ENCODE measurements at regions not wholly inside any gene's neighbourhood (a gene's known extent, or its start where the extent isn't known, plus 50 kb on each side); places are given as distances from the start of the nearest gene placed in this dataset.
"Not testable (repeated sequence)": the region's sequence is repeated elsewhere in the genome, so short reads cannot be mapped to it uniquely, and the experiment has no call there.

- H3K27ac Mint-ChIP-seq; H3K36me3 Mint-ChIP-seq; DNase-seq (ENCODE audit: low spot score in 2 of 2); H3K9me3 Mint-ChIP-seq; ATAC-seq: not testable (repeated sequence)
Measured at GRCh38 chr11:45731171-45731570, 65.7 kb upstream of the CHST1 start.

DNA sequence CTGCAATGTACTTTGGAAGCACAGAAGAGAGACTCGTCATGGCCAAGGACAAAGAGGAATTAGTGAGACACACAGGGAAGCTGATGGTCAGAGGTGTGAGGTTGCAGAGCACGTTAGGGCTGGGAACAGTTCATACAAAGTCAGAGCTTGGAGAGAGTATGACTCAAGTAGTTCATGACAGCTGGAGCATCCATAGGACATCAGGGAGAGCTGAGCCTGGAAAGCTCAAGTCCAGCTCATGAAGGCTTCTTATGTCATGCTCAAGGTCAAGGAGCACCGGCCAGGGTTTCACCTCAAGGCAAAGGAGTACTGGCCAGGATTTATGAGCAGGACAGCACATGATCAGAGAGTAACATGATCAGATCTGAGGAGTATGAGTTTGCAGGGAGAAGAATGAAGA is 64.6 kb upstream of the CHST1 start:
- no peak for ATAC-seq
- no peak for DNase-seq (ENCODE audit: low spot score in 2 of 2)
- Mint-ChIP-seq H3K9me3 (peaks cover 0 to 4% of the 10 kb centered on the region in 2 donors), H3K36me3 (no peaks in the 10 kb centered on the region), H3K27ac (no peak overlapping the region)

GRCh38 chr11:45726493-45727054 is 61.2 kb upstream of the CHST1 start:
- no peak overlapping the region for H3K27ac Mint-ChIP-seq
- H3K9me3 Mint-ChIP-seq = peaks cover 0 to 4% of the 10 kb centered on the region in 2 donors
- no peak for DNase-seq (ENCODE audit: low spot score in 2 of 2)
- no peak for ATAC-seq
- no peaks in the 10 kb centered on the region for H3K36me3 Mint-ChIP-seq

GRCh38 chr11:45725776-45726492 is 60.5 kb upstream of the CHST1 start:
- no peaks in the 10 kb centered on the region for H3K36me3 Mint-ChIP-seq
- H3K27ac Mint-ChIP-seq = peak overlapping the region in 1 of 2 donors; percentile 5
- peaks cover 0 to 4% of the 10 kb centered on the region in 2 donors for H3K9me3 Mint-ChIP-seq
- no peak for DNase-seq (ENCODE audit: low spot score in 2 of 2)
- peak; percentile 73 to 78 for ATAC-seq

DNA sequence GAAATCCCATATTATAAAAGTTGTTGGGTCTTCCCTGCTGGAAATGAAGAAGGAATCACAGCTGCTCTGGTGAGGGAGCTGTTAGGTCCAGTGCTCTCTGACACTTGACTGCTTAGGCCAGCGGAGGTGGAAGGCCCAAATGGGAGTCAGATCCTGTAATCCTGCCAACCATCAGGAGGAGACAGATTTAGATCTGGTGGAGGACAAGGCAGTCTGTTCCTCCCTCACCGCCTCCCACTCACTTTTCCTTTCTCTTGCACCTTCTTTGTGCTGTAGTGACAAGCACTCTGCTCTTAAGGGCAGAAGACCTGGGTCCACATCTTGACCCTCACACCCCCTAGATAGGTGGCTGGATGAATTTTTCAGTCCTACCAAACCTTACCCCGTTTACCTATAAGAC is 59.7 kb upstream of the CHST1 start:
- Mint-ChIP-seq H3K36me3 (no peaks in the 10 kb centered on the region), H3K27ac (no peak overlapping the region), H3K9me3 (peaks cover 0 to 4% of the 10 kb centered on the region in 2 donors)
- DNase-seq (ENCODE audit: low spot score in 2 of 2) = no peak
- no peak for ATAC-seq

DNA sequence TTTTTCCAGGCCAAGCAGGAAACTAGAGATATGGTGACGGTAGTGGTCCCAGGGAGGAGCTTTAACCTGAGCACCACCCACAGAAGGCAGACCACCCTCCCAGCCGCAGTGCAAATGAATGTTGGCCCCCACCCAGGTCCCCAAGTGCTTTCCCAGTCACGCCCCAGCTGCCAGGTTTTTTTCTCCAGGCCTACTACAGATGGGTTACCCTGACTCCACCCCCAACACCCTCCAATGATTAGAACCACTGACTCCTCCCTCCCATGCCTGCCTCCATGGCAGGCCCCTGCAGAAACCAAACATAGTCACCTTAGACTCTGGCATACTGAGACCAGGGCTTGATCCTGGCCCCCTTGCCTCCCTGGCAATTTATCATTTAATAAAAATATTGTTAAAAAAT is 58.7 kb upstream of the CHST1 start:
- DNase-seq (ENCODE audit: low spot score in 2 of 2) = no peak
- no peak for ATAC-seq
- no peak overlapping the region for H3K27ac Mint-ChIP-seq

GRCh38 chr11:45723397-45723796 is 58.0 kb upstream of the CHST1 start:
- ATAC-seq (no peak), DNase-seq (ENCODE audit: low spot score in 2 of 2) (no peak)
- Mint-ChIP-seq H3K36me3 (no peaks in the 10 kb centered on the region), H3K9me3 (no peaks in the 10 kb centered on the region), H3K27ac (no peak overlapping the region)

More for the DNA sequence above, 58.7 kb upstream of the CHST1 start:
- H3K9me3 Mint-ChIP-seq = no peaks in the 10 kb centered on the region
- H3K36me3 Mint-ChIP-seq = no peaks in the 10 kb centered on the region

- Mint-ChIP-seq H3K27ac (no peak overlapping the region), H3K9me3 (no peaks in the 10 kb centered on the region), H3K36me3 (no peaks in the 10 kb centered on the region)
- DNase-seq (ENCODE audit: low spot score in 2 of 2) = no peak
- ATAC-seq = no peak
Measured at GRCh38 chr11:45722144-45722543, 56.7 kb upstream of the CHST1 start.

DNA sequence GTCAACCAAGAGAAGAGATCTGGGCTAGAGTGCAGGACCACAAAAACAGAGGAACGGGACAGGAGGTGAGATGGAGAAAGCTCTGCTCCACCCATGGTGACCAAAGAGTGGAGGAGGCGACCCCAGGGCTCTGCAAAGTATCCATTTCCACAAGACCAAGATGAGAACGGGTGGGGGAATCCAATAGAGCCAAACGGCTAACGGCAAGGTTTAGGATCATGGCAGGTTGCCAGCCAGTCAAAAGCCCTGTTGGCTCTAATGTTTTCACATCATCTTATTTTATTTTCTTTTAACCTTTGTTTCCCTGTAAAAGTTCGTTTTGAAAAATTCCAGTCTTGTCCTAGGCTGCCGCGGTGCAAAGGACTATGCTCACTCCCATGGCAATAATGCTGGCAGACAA is 52.1 kb upstream of the CHST1 start:
- no peak overlapping the region for H3K27ac Mint-ChIP-seq
- no peaks in the 10 kb centered on the region for H3K36me3 Mint-ChIP-seq
- H3K9me3 Mint-ChIP-seq = no peaks in the 10 kb centered on the region
- DNase-seq (ENCODE audit: low spot score in 2 of 2) = no peak
- no peak for ATAC-seq

DNA sequence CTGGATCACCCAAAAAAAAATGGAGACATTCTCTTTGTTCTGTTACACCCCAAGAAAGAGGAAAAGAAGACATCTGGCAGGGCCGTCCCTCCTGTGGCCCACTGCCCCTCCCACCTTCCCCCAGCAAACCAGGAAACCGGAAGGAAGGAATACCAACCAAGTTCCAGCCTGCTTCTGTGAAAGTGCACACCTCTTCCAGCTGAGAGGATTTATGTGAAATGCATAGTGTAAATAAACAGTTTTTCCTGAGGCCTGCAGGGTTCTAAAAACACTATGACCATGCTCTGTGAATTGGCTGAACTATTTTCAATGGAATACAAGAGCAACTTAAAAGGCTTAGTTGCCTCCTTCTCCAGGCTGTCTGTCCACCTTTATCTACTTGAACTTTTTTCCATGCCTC is 50.0 kb upstream of the CHST1 start:
- Mint-ChIP-seq H3K9me3 (no peaks in the 10 kb centered on the region), H3K27ac (no peak overlapping the region), H3K36me3 (no peaks in the 10 kb centered on the region)
- DNase-seq (ENCODE audit: low spot score in 2 of 2) = no peak
- ATAC-seq = no peak
